PC-3 (cell line): ENCODE measurements at regions not wholly inside any gene's neighbourhood (a gene's known extent, or its start where the extent isn't known, plus 50 kb on each side); places are given as distances from the start of the nearest gene placed in this dataset.
A peak's percentile ranks its signal among the peaks of the same experiment; 100 is the strongest.

Experiments
- ATAC-seq: fragments of 200-7000 bp; cut with Tn5 transposase; 2 replicates; pipeline ENCODE4 v1.9.1; 2020; ENCODE audit warnings: mild to moderate bottlenecking, moderate library complexity
- BruUV-seq: library from RNA; stranded (reverse); fragments of 400-500 nt; replicated peaks from 2 replicates; lab custom pipeline; 2021; lab: Mats Ljungman, UMichigan
- CTCF ChIA-PET: fragments of 300-600 bp; sonication (Branson Sonifier 250); formaldehyde crosslinking; loops from one replicate; lab custom pipeline; 2022; ENCODE audit warnings: antibody characterized with exemption; lab: Charles Lee
- POLR2A ChIA-PET: fragments of 300-600 bp; sonication (Branson Sonifier 250); formaldehyde crosslinking; loops from one replicate; lab custom pipeline; 2022; ENCODE audit warnings: antibody characterized with exemption; ENCODE audit not compliant: unreplicated experiment; lab: Charles Lee
- DNase-seq: peaks from one replicate; pipeline ENCODE4 v3.0.0-alpha.2; 2015
- H2AFZ ChIP-seq: fragments of 300-600 bp; sonication (generic); 2 replicates; pipeline ENCODE4 v1.6.0; 2016; ENCODE audit warnings: antibody characterized with exemption, low read length
- H3F3A ChIP-seq: fragments of 300-600 bp; sonication (generic); one replicate; pipeline ENCODE4 v1.6.0; 2017; ENCODE audit warnings: antibody characterized with exemption, low read length, control low read depth, mild to moderate bottlenecking; ENCODE audit not compliant: unreplicated experiment
- H3K27ac ChIP-seq: fragments of 300-600 bp; sonication (generic); 2 replicates; pipeline ENCODE4 v1.5.1; 2016; ENCODE audit warnings: mild to moderate bottlenecking, low read length
- H3K27me3 ChIP-seq: fragments of 300-600 bp; sonication (generic); 2 replicates; pipeline ENCODE4 v1.6.1; 2016; ENCODE audit warnings: low read length, mixed read lengths
- H3K36me3 ChIP-seq: fragments of 300-600 bp; sonication (generic); 2 replicates; pipeline ENCODE4 v1.6.1; 2016; ENCODE audit warnings: low read depth, mixed run types, low read length, mixed read lengths
- H3K4me1 ChIP-seq: fragments of 300-600 bp; sonication (generic); 2 replicates; pipeline ENCODE4 v1.5.1; 2016; ENCODE audit warnings: low read length; ENCODE audit not compliant: insufficient read depth
- H3K4me2 ChIP-seq: fragments of 300-600 bp; sonication (generic); 2 replicates; pipeline ENCODE4 v1.6.0; 2016; ENCODE audit warnings: low read length
- H3K4me3 ChIP-seq: fragments of 300-600 bp; sonication (generic); 2 replicates; pipeline ENCODE4 v1.5.1; 2016; ENCODE audit warnings: mild to moderate bottlenecking, low read length, mixed read lengths
- H3K79me2 ChIP-seq: fragments of 300-600 bp; sonication (generic); 2 replicates; pipeline ENCODE4 v1.6.1; 2017; ENCODE audit warnings: low read length, mixed read lengths
- H3K9ac ChIP-seq: fragments of 300-600 bp; sonication (generic); 2 replicates; pipeline ENCODE4 v1.6.0; 2016; ENCODE audit warnings: mild to moderate bottlenecking, low read length
- H3K9me2 ChIP-seq: fragments of 300-600 bp; sonication (generic); replicated peaks from 2 replicates; pipeline ENCODE4 v1.6.1; 2016; ENCODE audit warnings: mixed run types, low read length, mixed read lengths
- H3K9me3 ChIP-seq: fragments of 300-600 bp; sonication (generic); 2 replicates; pipeline ENCODE4 v1.6.1; 2016; ENCODE audit warnings: low read length, mixed read lengths
- H4K20me1 ChIP-seq: fragments of 300-600 bp; sonication (generic); 2 replicates; pipeline ENCODE4 v1.6.1; 2016; ENCODE audit warnings: low read length, mixed read lengths
- EZH2 ChIP-seq: fragments of 300-600 bp; sonication (generic); IDR thresholded peaks from one replicate; pipeline ENCODE4 v1.6.1; 2017; ENCODE audit warnings: antibody characterized with exemption, mild to moderate bottlenecking, low read length; ENCODE audit not compliant: unreplicated experiment
- EZH2phosphoT487 ChIP-seq: fragments of 300-600 bp; sonication (generic); IDR thresholded peaks from 2 replicates; pipeline ENCODE4 v1.6.1; 2018; ENCODE audit warnings: mild to moderate bottlenecking, antibody characterized with exemption, low read length, borderline replicate concordance
- intact Hi-C: fragments of 100-400 bp; cut with micrococcal nuclease; formaldehyde crosslinking; loops from 2 replicates; pipeline ENCODE4 v1.9.0; 2023
- TF ChIP-seq, protein P1 (sequence below): fragments of 300-600 bp; sonication (generic); conservative IDR thresholded peaks from 2 replicates; pipeline ENCODE4 v1.5.1; 2017; ENCODE audit warnings: antibody characterized with exemption, low read depth, mild to moderate bottlenecking, low read length

DNA sequence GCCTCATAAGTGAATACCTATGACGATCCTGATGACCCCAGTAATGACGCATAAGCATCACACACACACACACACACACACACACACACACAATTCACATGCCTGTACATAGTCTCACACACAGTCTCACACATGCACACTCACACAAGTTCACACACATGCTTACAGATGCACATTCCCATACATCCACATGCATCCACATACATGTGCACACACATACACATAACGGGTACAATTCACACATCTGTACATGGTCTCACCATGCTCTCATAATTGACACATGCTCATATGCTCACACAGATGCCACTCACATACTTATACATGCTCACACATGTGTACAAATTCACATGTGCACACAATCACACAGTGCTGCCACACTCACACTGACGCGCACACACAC is 105.7 kb upstream of the VSTM2B start:
- CTCF ChIA-PET, result no interaction called here
- ATAC-seq (no peak), DNase-seq (no peak)
- Histone ChIP-seq H3K36me3 (no peaks in the 10 kb centered on the region), H2AFZ (no peak overlapping the region), H3F3A (no peaks in the 10 kb centered on the region), H3K9ac (no peak overlapping the region), H3K9me2 (no peaks in the 10 kb centered on the region), H3K79me2 (no peaks in the 10 kb centered on the region), H3K4me3 (no peak overlapping the region), H4K20me1 (no peaks in the 10 kb centered on the region), H3K27ac (no peak overlapping the region), H3K9me3 (no peaks in the 10 kb centered on the region), H3K4me1 (no peaks in the 10 kb centered on the region), H3K27me3 (no peaks in the 10 kb centered on the region), H3K4me2 (no peak overlapping the region)
- intact Hi-C loops, result no loop called here
- POLR2A ChIA-PET, result no interaction called here
- no TSS peak for BruUV-seq
- TF ChIP-seq EZH2 (no peak), EZH2phosphoT487 (no peak)
- TF ChIP-seq, protein P1, sequence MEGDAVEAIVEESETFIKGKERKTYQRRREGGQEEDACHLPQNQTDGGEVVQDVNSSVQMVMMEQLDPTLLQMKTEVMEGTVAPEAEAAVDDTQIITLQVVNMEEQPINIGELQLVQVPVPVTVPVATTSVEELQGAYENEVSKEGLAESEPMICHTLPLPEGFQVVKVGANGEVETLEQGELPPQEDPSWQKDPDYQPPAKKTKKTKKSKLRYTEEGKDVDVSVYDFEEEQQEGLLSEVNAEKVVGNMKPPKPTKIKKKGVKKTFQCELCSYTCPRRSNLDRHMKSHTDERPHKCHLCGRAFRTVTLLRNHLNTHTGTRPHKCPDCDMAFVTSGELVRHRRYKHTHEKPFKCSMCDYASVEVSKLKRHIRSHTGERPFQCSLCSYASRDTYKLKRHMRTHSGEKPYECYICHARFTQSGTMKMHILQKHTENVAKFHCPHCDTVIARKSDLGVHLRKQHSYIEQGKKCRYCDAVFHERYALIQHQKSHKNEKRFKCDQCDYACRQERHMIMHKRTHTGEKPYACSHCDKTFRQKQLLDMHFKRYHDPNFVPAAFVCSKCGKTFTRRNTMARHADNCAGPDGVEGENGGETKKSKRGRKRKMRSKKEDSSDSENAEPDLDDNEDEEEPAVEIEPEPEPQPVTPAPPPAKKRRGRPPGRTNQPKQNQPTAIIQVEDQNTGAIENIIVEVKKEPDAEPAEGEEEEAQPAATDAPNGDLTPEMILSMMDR, result no peak

DNA sequence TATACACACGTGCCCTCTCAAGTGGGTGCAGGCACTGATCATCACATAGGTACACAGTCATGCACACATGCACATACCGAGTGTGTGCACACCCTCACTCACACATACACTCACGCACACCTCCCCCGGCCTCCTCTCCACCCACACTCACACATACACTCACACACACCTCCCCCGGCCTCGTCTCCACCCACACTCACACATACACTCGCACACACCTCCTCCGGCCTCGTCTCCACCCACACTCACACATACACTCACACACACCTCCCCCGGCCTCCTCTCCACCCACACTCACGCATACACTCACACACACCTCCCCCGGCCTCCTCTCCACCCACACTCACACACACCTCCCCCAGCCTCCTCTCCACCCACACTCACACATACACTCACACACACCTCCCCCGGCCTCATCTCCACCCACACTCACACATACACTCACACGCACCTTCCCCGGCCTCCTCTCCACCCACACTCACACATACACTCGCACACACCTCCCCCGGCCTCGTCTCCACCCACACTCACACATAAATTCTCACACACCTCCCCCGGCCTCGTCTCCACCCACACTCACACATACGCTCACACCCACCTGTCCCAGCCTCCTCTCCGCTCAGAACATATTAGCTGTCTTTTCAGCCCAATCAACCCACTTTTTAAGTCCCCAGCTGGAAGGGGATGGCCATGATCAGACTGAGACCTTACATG is 105.2 kb upstream of the VSTM2B start:
- Histone ChIP-seq H3K27ac (no peak overlapping the region), H4K20me1 (no peaks in the 10 kb centered on the region), H2AFZ (no peak overlapping the region), H3K9me3 (no peaks in the 10 kb centered on the region), H3K36me3 (no peaks in the 10 kb centered on the region), H3K9ac (no peak overlapping the region), H3K4me2 (no peak overlapping the region), H3K4me3 (no peak overlapping the region), H3K4me1 (no peaks in the 10 kb centered on the region), H3K27me3 (no peaks in the 10 kb centered on the region), H3K9me2 (no peaks in the 10 kb centered on the region), H3F3A (no peaks in the 10 kb centered on the region), H3K79me2 (no peaks in the 10 kb centered on the region)
- intact Hi-C loops, result no loop called here
- TF ChIP-seq, protein P1, result no peak
- CTCF ChIA-PET, result no interaction called here
- no TSS peak for BruUV-seq
- DNase-seq (no peak), ATAC-seq (no peak)
- POLR2A ChIA-PET, result no interaction called here

DNA sequence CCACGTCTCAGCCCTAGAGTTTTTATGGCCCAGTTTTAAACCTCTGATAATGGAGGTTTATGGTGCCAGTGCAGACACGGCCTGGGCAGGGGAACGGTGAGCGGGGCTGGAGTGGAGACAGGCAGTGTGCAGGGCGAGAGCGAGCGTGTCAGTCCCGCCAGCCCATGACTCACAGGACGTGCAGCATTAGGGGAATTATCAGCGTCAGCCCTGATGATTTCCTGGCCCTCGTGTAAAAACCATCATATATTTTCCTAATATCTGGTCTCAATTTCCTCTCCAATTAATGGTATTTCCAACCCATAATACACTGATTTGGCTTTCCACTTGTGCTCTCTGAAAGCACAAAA is 104.6 kb upstream of the VSTM2B start:
- ChIA-PET POLR2A (no interaction called here), CTCF (no interaction called here)
- BruUV-seq, result no TSS peak
- no peaks in the 10 kb centered on the region for H4K20me1 ChIP-seq
- H3K9me2 ChIP-seq, result no peaks in the 10 kb centered on the region
- H3K27ac ChIP-seq, result no peak overlapping the region
- intact Hi-C loops, result no loop called here
- H3F3A ChIP-seq, result no peaks in the 10 kb centered on the region
- H3K36me3 ChIP-seq, result no peaks in the 10 kb centered on the region
- H3K9ac ChIP-seq, result no peak overlapping the region
- DNase-seq (peak; percentile 4), ATAC-seq (no peak)
- H3K4me2 ChIP-seq, result no peak overlapping the region
- H3K9me3 ChIP-seq, result no peaks in the 10 kb centered on the region
- no peaks in the 10 kb centered on the region for H3K4me1 ChIP-seq
- no peaks in the 10 kb centered on the region for H3K27me3 ChIP-seq
- H3K4me3 ChIP-seq, result no peak overlapping the region
- TF ChIP-seq, protein P1, result no peak
- TF ChIP-seq EZH2, result no peak
- H2AFZ ChIP-seq, result no peak overlapping the region
- no peaks in the 10 kb centered on the region for H3K79me2 ChIP-seq
